Sigmoid colon (tissue), 4 donors: ENCODE measurements at regions not wholly inside any gene's neighbourhood (a gene's known extent, or its start where the extent isn't known, plus 50 kb on each side); places are given as distances from the start of the nearest gene placed in this dataset.
"Not testable (repeated sequence)": the region's sequence is repeated elsewhere in the genome, so short reads cannot be mapped to it uniquely, and the experiment has no call there.

ENCODE experiments used
- EP300 ChIP-seq, 4 donors: sonication (generic); formaldehyde crosslinking; IDR thresholded peaks; one replicate each; pipeline ENCODE4 v1.6.1; 2017; ENCODE audit warnings: antibody characterized with exemption in 4 of 4
- POLR2A ChIP-seq, 2 donors: fragments of 450-650 bp; IDR thresholded peaks; one replicate each; pipeline ENCODE4 v1.6.1; 2016; ENCODE audit warnings: antibody characterized with exemption in 2 of 2, mild to moderate bottlenecking in 2 of 2, moderate library complexity in 2 of 2
- TF ChIP-seq, protein P1 (sequence below), 4 experiments: fragments of 450-650 bp in 3 of 4; fragments of 200-600 bp in 1 of 4; IDR thresholded peaks; one replicate each; pipeline ENCODE4 v1.5.1; 2016 to 2019; ENCODE audit warnings: antibody characterized with exemption in 4 of 4, mild to moderate bottlenecking in 3 of 4, moderate library complexity in 2 of 4

- TF ChIP-seq POLR2A, EP300 (IDR thresholded peaks at IDR 0.05): not testable (repeated sequence)
- TF ChIP-seq, protein P1, sequence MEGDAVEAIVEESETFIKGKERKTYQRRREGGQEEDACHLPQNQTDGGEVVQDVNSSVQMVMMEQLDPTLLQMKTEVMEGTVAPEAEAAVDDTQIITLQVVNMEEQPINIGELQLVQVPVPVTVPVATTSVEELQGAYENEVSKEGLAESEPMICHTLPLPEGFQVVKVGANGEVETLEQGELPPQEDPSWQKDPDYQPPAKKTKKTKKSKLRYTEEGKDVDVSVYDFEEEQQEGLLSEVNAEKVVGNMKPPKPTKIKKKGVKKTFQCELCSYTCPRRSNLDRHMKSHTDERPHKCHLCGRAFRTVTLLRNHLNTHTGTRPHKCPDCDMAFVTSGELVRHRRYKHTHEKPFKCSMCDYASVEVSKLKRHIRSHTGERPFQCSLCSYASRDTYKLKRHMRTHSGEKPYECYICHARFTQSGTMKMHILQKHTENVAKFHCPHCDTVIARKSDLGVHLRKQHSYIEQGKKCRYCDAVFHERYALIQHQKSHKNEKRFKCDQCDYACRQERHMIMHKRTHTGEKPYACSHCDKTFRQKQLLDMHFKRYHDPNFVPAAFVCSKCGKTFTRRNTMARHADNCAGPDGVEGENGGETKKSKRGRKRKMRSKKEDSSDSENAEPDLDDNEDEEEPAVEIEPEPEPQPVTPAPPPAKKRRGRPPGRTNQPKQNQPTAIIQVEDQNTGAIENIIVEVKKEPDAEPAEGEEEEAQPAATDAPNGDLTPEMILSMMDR (IDR thresholded peaks at IDR 0.05) = not testable (repeated sequence)
Observed at GRCh38 chr13:61493556-61493955, 77.9 kb upstream of the PCDH20 start.
